GM23248 (cell line): ENCODE measurements at regions not wholly inside any gene's neighbourhood (a gene's known extent, or its start where the extent isn't known, plus 50 kb on each side); places are given as distances from the start of the nearest gene placed in this dataset.

ENCODE experiments used
- EZH2 ChIP-seq: fragments of 200-600 bp; sonication (generic); IDR thresholded peaks from 2 replicates; pipeline ENCODE4 v1.6.1; 2018; ENCODE audit warnings: antibody characterized with exemption, mild to moderate bottlenecking; ENCODE audit not compliant: insufficient read depth, poor library complexity, severe bottlenecking
- EZH2phosphoT487 ChIP-seq: fragments of 200-600 bp; sonication (generic); IDR thresholded peaks from 2 replicates; pipeline ENCODE4 v1.6.1; 2018; ENCODE audit warnings: antibody characterized with exemption, moderate library complexity, mild to moderate bottlenecking, low read depth; ENCODE audit not compliant: insufficient read depth

GRCh38 chr3:159486580-159486979, 502.1 kb upstream of the IL12A start:
- TF ChIP-seq EZH2phosphoT487 (no peak), EZH2 (no peak)
